ENCODE measurements at regions not wholly inside any gene's neighbourhood (a gene's known extent, or its start where the extent isn't known, plus 50 kb on each side); places are given as distances from the start of the nearest gene placed in this dataset.

DNA sequence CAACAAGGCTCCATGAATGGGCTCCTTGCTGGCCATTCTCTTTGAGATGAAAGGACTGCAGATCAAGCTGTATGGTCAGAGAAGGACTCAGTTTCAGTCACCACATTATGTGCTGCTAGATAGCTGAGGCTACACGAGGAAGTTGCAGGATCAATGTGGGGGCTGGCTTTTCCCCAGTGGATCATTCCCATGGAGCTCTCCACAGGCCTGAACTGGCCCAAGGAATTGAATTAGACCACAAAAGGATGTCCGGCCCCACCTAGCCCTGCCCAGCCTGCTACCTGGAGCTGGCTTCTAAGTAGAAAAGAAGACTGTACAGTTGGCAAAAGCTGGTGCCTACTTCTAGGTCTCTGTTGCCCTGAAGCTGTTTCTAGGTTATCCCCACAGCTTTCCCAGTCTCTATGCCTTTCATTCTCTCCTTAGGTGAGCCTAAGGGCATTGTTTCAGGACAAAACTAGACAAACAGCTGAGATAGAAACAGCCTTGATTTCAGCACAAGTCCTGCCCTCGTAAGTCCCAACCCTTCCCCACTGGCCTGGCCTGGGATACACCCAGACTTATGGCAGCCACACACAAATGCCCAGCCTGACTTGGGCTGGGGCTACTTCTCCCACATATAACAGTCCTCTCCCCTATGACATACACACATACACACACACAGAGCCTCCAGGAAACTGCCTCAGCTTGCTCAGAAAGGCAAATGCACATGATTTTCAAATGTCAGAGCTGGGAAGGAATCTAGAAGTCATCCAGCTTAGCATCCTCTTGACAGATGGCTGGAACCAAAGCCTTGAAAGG lies 129.1 kb upstream of the NCAM1 start:
- no peak overlapping the region for H4K5ac ChIP-seq (ENCODE audit: insufficient read length, low read depth, low read length)
- no peaks in the 10 kb centered on the region for H3K27me3 ChIP-seq (replicated peaks in 1 of 4; ENCODE audit: control insufficient read depth in 3 of 4, extremely low read depth in 1 of 4, insufficient read depth in 3 of 4, low read length in 3 of 4)
- no peak overlapping the region for H2BK120ac ChIP-seq (replicated peaks; ENCODE audit: low read depth, low read length)
- no peak overlapping the region for H2BK12ac ChIP-seq (ENCODE audit: low read depth, low read length)
- H3K79me1 ChIP-seq (ENCODE audit: low read depth, low read length): no peaks in the 10 kb centered on the region
- no peak for TF ChIP-seq SIN3A (conservative IDR thresholded peaks at IDR 0.05 in 1 of 2, IDR thresholded peaks at IDR 0.05 in 1 of 2; ENCODE audit: low read depth in 1 of 2, low read length in 2 of 2)
- no peak for TF ChIP-seq JUN (IDR thresholded peaks at IDR 0.05; ENCODE audit: low read depth, low read length)
- no peak for TF ChIP-seq GABPA (IDR thresholded peaks at IDR 0.05; ENCODE audit: borderline replicate concordance, insufficient read depth, low read length)
- no peak for TF ChIP-seq RXRA (IDR thresholded peaks at IDR 0.05; ENCODE audit: insufficient read depth, low read depth, low read length)
- no peaks in the 10 kb centered on the region for H3K36me3 ChIP-seq (ENCODE audit: control insufficient read depth in 2 of 4, insufficient read depth in 4 of 4, low read length in 3 of 4)
- no peak overlapping the region for H3K23ac ChIP-seq (ENCODE audit: insufficient read length)
- H2BK5ac ChIP-seq (ENCODE audit: low read depth, low read length): no peak overlapping the region
- no peak overlapping the region for H4K8ac ChIP-seq (ENCODE audit: extremely low read depth, insufficient read depth, low read length)
- no peak overlapping the region for H2BK15ac ChIP-seq (ENCODE audit: low read length)
- H3K4me3 ChIP-seq (ENCODE audit: extremely low read depth in 1 of 4, insufficient read depth in 2 of 4, low read depth in 3 of 4, low read length in 4 of 4): no peak overlapping the region
- WGBS, 2 experiments (ENCODE audit: extremely low coverage in 1 of 2, insufficient coverage in 1 of 2, insufficient read length in 1 of 2, insufficient replicate concordance in 2 of 2, low coverage in 1 of 2, low lambda C conversion rate in 2 of 2, missing lambda C conversion rate in 1 of 2): 92% methylated on average over 3 of the region's 3 CpGs; no CpG with 5 or more reads in 1 of the 2 experiments
- no peak overlapping the region for H3K14ac ChIP-seq (ENCODE audit: insufficient read length)
- no peak overlapping the region for H3K18ac ChIP-seq (ENCODE audit: extremely low read depth, low read length)
- no peak overlapping the region; the same call in 1 of the 2 replicates for H2AK5ac ChIP-seq (ENCODE audit: low read depth, low read length)
- no peaks in the 10 kb centered on the region for H3K79me2 ChIP-seq (ENCODE audit: control insufficient read depth in 1 of 2, insufficient read depth in 2 of 2, low read length in 2 of 2)
- no peak overlapping the region for H2AFZ ChIP-seq (ENCODE audit: low read length)
- 0 out of 2 replicates have a peak, but pooled peaks cover 3% of the 10 kb centered on the region for H3K23me2 ChIP-seq (ENCODE audit: low read depth, low read length)
- H4K91ac ChIP-seq (replicated peaks; ENCODE audit: insufficient read length, low read length): no peak overlapping the region
- DNase-seq (ENCODE audit: low read depth in 1 of 2, low spot score in 2 of 2) (no peak), FAIRE-seq (no peak)
- H3K56ac ChIP-seq (replicated peaks; ENCODE audit: insufficient read length, low read depth, low read length): no peak overlapping the region
- POLR2A ChIA-PET (ENCODE audit: partially characterized antibody): no interaction called here
- no peak overlapping the region for H3K9ac ChIP-seq (replicated peaks in 1 of 4; ENCODE audit: extremely low read depth in 1 of 4, low read depth in 3 of 4, low read length in 3 of 4)
- H2BK20ac ChIP-seq (ENCODE audit: low read length): no peak overlapping the region
- H3K9me3 ChIP-seq (ENCODE audit: insufficient read depth in 2 of 2, low read depth in 1 of 2, low read length in 1 of 2): no peaks in the 10 kb centered on the region
- H4K20me1 ChIP-seq (replicated peaks in 1 of 2; ENCODE audit: control insufficient read depth in 1 of 2, insufficient read depth in 2 of 2, low read length in 2 of 2): no peaks in the 10 kb centered on the region
- H3K4ac ChIP-seq (replicated peaks; ENCODE audit: insufficient read length, low read depth, low read length): no peak overlapping the region
- 0 out of 7 replicates have a peak, but pooled peaks cover 0 to 4% (median 0%) of the 10 kb centered on the region in 4 experiments for H3K4me1 ChIP-seq (replicated peaks in 1 of 4; ENCODE audit: control insufficient read depth in 3 of 4, insufficient read depth in 4 of 4, low read length in 3 of 4)
- CTCF ChIA-PET (ENCODE audit: partially characterized antibody): interaction anchor here (0.6 to 3.3 kb wide), 7 partner anchors 10 to 49 kb away, joined by 3 to 13 read pairs (median 4); no protein-coding TSS in a partner anchor
- H3K4me2 ChIP-seq (ENCODE audit: insufficient read depth in 1 of 2, low read depth in 2 of 2, low read length in 2 of 2): no peak overlapping the region
- no peak overlapping the region for H3K27ac ChIP-seq (ENCODE audit: low read depth, low read length)

All from H1 (cell line).